IMR-90 (cell line): ENCODE measurements at regions not wholly inside any gene's neighbourhood (a gene's known extent, or its start where the extent isn't known, plus 50 kb on each side); places are given as distances from the start of the nearest gene placed in this dataset.

Experiments used
- ATAC-seq: fragments of 200-7000 bp; cut with Tn5 transposase; 2 replicates; pipeline ENCODE4 v1.9.1; 2020; ENCODE audit warnings: low read depth, mild to moderate bottlenecking, moderate library complexity
- BruUV-seq: library from RNA; stranded (reverse); fragments of 400-500 nt; replicated peaks from 2 replicates; lab custom pipeline; 2021; lab: Mats Ljungman, UMichigan
- CTCF ChIA-PET: fragments of 300-600 bp; formaldehyde crosslinking; extraction: SDS; loops from one replicate; lab custom pipeline; 2021; ENCODE audit warnings: antibody characterized with exemption; lab: Yijun Ruan, JAX
- POLR2A ChIA-PET: fragments of 300-600 bp; sonication (Branson Sonifier 250); formaldehyde crosslinking; loops from one replicate; lab custom pipeline; 2022; ENCODE audit warnings: antibody characterized with exemption; ENCODE audit not compliant: unreplicated experiment; lab: Charles Lee
- DNase-seq: peaks from one replicate; pipeline ENCODE4 v3.0.0; 2013
- H2AFZ ChIP-seq: replicated peaks from 2 replicates; pipeline ENCODE3; 2013; ENCODE audit warnings: low read length, mild to moderate bottlenecking; ENCODE audit not compliant: poor library complexity
- H2AK5ac ChIP-seq: 2 replicates; pipeline ENCODE4 v1.6.1; 2013; ENCODE audit warnings: low read depth, low read length, inconsistent platforms
- H2AK9ac ChIP-seq: replicated peaks from 2 replicates; pipeline ENCODE3; 2013; ENCODE audit warnings: mild to moderate bottlenecking, low read depth, low read length, moderate library complexity; ENCODE audit not compliant: poor library complexity
- H2BK120ac ChIP-seq: 2 replicates; pipeline ENCODE4 v1.6.1; 2013; ENCODE audit warnings: low read depth, low read length, inconsistent platforms
- H2BK15ac ChIP-seq: 3 replicates; pipeline ENCODE4 v1.6.1; 2013; ENCODE audit warnings: low read depth, low read length, inconsistent platforms
- H2BK20ac ChIP-seq: 2 replicates; pipeline ENCODE4 v1.6.1; 2013; ENCODE audit warnings: low read depth, mild to moderate bottlenecking, inconsistent platforms, low read length, moderate library complexity
- H2BK5ac ChIP-seq: 2 replicates; pipeline ENCODE4 v1.6.1; 2013; ENCODE audit warnings: mild to moderate bottlenecking, low read depth, low read length, inconsistent platforms; ENCODE audit not compliant: poor library complexity, severe bottlenecking
- H3K14ac ChIP-seq: replicated peaks from 2 replicates; pipeline ENCODE4 v1.6.1; 2013; ENCODE audit warnings: low read depth, low read length, inconsistent platforms
- H3K18ac ChIP-seq: 2 replicates; pipeline ENCODE4 v1.6.1; 2013; ENCODE audit warnings: low read depth, low read length, control low read depth
- H3K23ac ChIP-seq: 2 replicates; pipeline ENCODE4 v1.6.1; 2013; ENCODE audit warnings: low read depth, low read length, inconsistent platforms
- H3K27ac ChIP-seq: 2 replicates; pipeline ENCODE4 v1.5.1; 2013; ENCODE audit warnings: mild to moderate bottlenecking, control low read depth, low read length; ENCODE audit not compliant: insufficient read depth
- H3K27me3 ChIP-seq: 2 replicates; pipeline ENCODE4 v1.6.1; 2013; ENCODE audit warnings: low read length; ENCODE audit not compliant: control insufficient read depth, insufficient read depth
- H3K36me3 ChIP-seq: 2 replicates; pipeline ENCODE4 v1.6.1; 2013; ENCODE audit warnings: low read length, mixed read lengths; ENCODE audit not compliant: control insufficient read depth, insufficient read depth
- H3K4ac ChIP-seq: 2 replicates; pipeline ENCODE4 v1.6.1; 2013; ENCODE audit warnings: low read depth, low read length, inconsistent platforms
- H3K4me1 ChIP-seq: 2 replicates; pipeline ENCODE4 v1.6.1; 2013; ENCODE audit warnings: low read length, mixed read lengths; ENCODE audit not compliant: control insufficient read depth, insufficient read depth
- H3K4me2 ChIP-seq: 2 replicates; pipeline ENCODE4 v1.6.1; 2013; ENCODE audit warnings: low read depth, mild to moderate bottlenecking, control low read depth, low read length, moderate library complexity
- H3K4me3 ChIP-seq: 2 replicates; pipeline ENCODE4 v1.5.1; 2013; ENCODE audit warnings: low read depth, mild to moderate bottlenecking, control low read depth, low read length, moderate library complexity; ENCODE audit not compliant: insufficient read depth
- H3K56ac ChIP-seq: 2 replicates; pipeline ENCODE4 v1.6.1; 2013; ENCODE audit warnings: low read length, inconsistent platforms; ENCODE audit not compliant: insufficient read depth; ENCODE audit errors: extremely low read depth
- H3K79me1 ChIP-seq, 2 experiments: 2 replicates each; pipeline ENCODE4 v1.6.1; 2013; ENCODE audit warnings: low read length in 2 of 2, inconsistent platforms in 1 of 2, low read depth in 1 of 2
- H3K9ac ChIP-seq: 2 replicates; pipeline ENCODE4 v1.6.1; 2013; ENCODE audit warnings: low read depth, low read length, control low read depth
- H3K9me1 ChIP-seq: 2 replicates; pipeline ENCODE4 v1.6.1; 2013; ENCODE audit warnings: low read length, inconsistent platforms; ENCODE audit not compliant: insufficient read depth
- H3K9me3 ChIP-seq: 2 replicates; pipeline ENCODE4 v1.6.1; 2013; ENCODE audit warnings: low read length; ENCODE audit not compliant: control insufficient read depth, insufficient read depth
- H4K20me1 ChIP-seq: 2 replicates; pipeline ENCODE4 v1.6.1; 2013; ENCODE audit warnings: low read length, inconsistent platforms; ENCODE audit not compliant: insufficient read depth
- H4K5ac ChIP-seq: 2 replicates; pipeline ENCODE4 v1.6.1; 2013; ENCODE audit warnings: mild to moderate bottlenecking, low read depth, low read length, control low read depth
- H4K8ac ChIP-seq, 2 experiments: 2 replicates each; pipeline ENCODE4 v1.6.1; 2013; ENCODE audit warnings: low read depth in 2 of 2, low read length in 2 of 2, control low read depth in 1 of 2, inconsistent platforms in 1 of 2
- H4K91ac ChIP-seq: 2 replicates; pipeline ENCODE4 v1.6.1; 2013; ENCODE audit warnings: low read depth, low read length, inconsistent platforms; ENCODE audit not compliant: insufficient read depth
- BHLHE40 ChIP-seq: fragments of 150-350 bp; IDR thresholded peaks from 2 replicates; pipeline ENCODE4 v1.6.1; 2016; ENCODE audit warnings: mild to moderate bottlenecking, low read depth, low read length
- CEBPB ChIP-seq: IDR thresholded peaks from 2 replicates; pipeline ENCODE4 v1.6.1; 2012; ENCODE audit warnings: low read depth, low read length, improper control_type of control experiment
- CHD1 ChIP-seq: IDR thresholded peaks from 2 replicates; pipeline ENCODE4 v1.6.1; 2012; ENCODE audit warnings: low read depth, low read length, improper control_type of control experiment
- FOS ChIP-seq: fragments of 150-350 bp; IDR thresholded peaks from 2 replicates; pipeline ENCODE4 v1.6.1; 2016; ENCODE audit warnings: low read depth, low read length
- MXI1 ChIP-seq: IDR thresholded peaks from 2 replicates; pipeline ENCODE4 v1.6.1; 2012; ENCODE audit warnings: low read depth, mild to moderate bottlenecking, low read length, moderate library complexity, borderline replicate concordance
- POLR2A ChIP-seq: IDR thresholded peaks from 2 replicates; pipeline ENCODE4 v1.6.1; 2012; ENCODE audit warnings: mild to moderate bottlenecking, low read depth, low read length
- RAD21 ChIP-seq: IDR thresholded peaks from 2 replicates; pipeline ENCODE4 v1.6.1; 2012; ENCODE audit warnings: low read length, improper control_type of control experiment
- RCOR1 ChIP-seq: IDR thresholded peaks from 2 replicates; pipeline ENCODE4 v1.6.1; 2012; ENCODE audit warnings: mild to moderate bottlenecking, low read length, improper control_type of control experiment; ENCODE audit not compliant: insufficient replicate concordance
- RFX5 ChIP-seq: IDR thresholded peaks from 2 replicates; pipeline ENCODE4 v1.8.0; 2012; ENCODE audit warnings: low read depth, mild to moderate bottlenecking, low read length, moderate library complexity
- SMC3 ChIP-seq: fragments of 150-350 bp; IDR thresholded peaks from 2 replicates; pipeline ENCODE4 v1.6.1; 2016; ENCODE audit warnings: low read depth, mild to moderate bottlenecking, antibody characterized with exemption, low read length, moderate library complexity
- USF2 ChIP-seq: fragments of 150-350 bp; IDR thresholded peaks from 2 replicates; pipeline ENCODE4 v1.6.1; 2017; ENCODE audit warnings: mild to moderate bottlenecking, antibody characterized with exemption, low read length, low read depth
- WGBS, 2 experiments: methylation state at CpG; one replicate each; pipeline versions ENCODE4 v1.1.5 to v1.1.7; 2013; ENCODE audit warnings: missing lambda C conversion rate in 2 of 2; ENCODE audit not compliant: insufficient read length in 1 of 2; ENCODE audit errors: extremely low coverage in 2 of 2; 5-methylcytosine and 5-hydroxymethylcytosine counted together
- dilution Hi-C: fragments of 300-500 bp; cut with HindIII; formaldehyde crosslinking; loops from one replicate; pipeline ENCODE4 v1.14.3; 2018; ENCODE audit warnings: low sequenced_read_pairs; ENCODE audit not compliant: unreplicated experiment
- in situ Hi-C: fragments of 300-500 bp; cut with MboI; formaldehyde crosslinking; loops from 3 replicates; pipeline ENCODE4 v1.14.3; 2019; ENCODE audit warnings: low sequenced_read_pairs, inconsistent platforms, mixed read lengths
- intact Hi-C: fragments of 100-400 bp; cut with micrococcal nuclease; formaldehyde crosslinking; loops from 2 replicates; pipeline ENCODE4 v1.10.0; 2022
- TF ChIP-seq, protein P1 (sequence below): fragments of 150-350 bp; IDR thresholded peaks from 2 replicates; pipeline ENCODE4 v1.6.1; 2016; ENCODE audit warnings: low read depth, mild to moderate bottlenecking, low read length, moderate library complexity, borderline replicate concordance
- TF ChIP-seq, protein P2 (sequence below): conservative IDR thresholded peaks from 2 replicates; pipeline ENCODE4 v1.5.1; 2012; ENCODE audit warnings: mild to moderate bottlenecking, low read depth, low read length, improper control_type of control experiment

DNA sequence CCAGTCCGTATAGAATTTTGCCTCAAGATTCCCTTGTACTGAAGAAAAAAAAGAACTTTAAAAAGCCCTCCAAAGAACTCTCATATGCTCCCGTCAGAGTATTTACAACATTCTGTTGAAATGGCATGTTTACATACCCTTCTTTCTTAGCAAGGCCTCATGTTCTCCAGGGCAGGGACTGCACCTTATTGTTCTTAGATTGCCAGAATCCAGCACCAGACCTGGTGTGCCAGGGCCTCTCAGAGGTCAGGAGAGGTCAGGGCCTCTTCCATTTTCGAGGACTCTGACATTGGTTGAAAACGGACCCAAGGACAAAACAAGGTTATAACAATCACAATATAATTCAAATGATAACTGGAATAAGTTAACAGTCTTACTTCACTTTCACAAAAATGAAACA is 78.2 kb downstream of the TNP1 start:
- H4K20me1 ChIP-seq: no peaks in the 10 kb centered on the region
- no peak overlapping the region for H2BK20ac ChIP-seq

More for the DNA sequence above, 78.2 kb downstream of the TNP1 start:
- no peak overlapping the region for H2BK15ac ChIP-seq
- no peak overlapping the region for H3K4me2 ChIP-seq
- H2AFZ ChIP-seq: no peak overlapping the region
- H3K4ac ChIP-seq: no peak overlapping the region
- no peak overlapping the region for H4K8ac ChIP-seq
- no peak overlapping the region for H2BK5ac ChIP-seq
- H2AK5ac ChIP-seq: no peak overlapping the region
- intact Hi-C loops (no loop called here), dilution Hi-C loops (no loop called here), in situ Hi-C loops (no loop called here)
- no peak overlapping the region for H2BK120ac ChIP-seq
- CTCF ChIA-PET: no interaction called here
- no CpG with 5 or more reads among the region's 4 CpGs for WGBS, 2 experiments
- no peak overlapping the region for H3K4me3 ChIP-seq
- no peaks in the 10 kb centered on the region for H3K9me3 ChIP-seq
- H3K23ac ChIP-seq: no peak overlapping the region
- H3K56ac ChIP-seq: no peak overlapping the region
- H4K91ac ChIP-seq: no peak overlapping the region
- H4K5ac ChIP-seq: no peak overlapping the region; the same call in 1 of the 2 replicates
- POLR2A ChIA-PET: no interaction called here
- no peaks in the 10 kb centered on the region for H3K36me3 ChIP-seq
- no peak overlapping the region for H3K27ac ChIP-seq
- DNase-seq (no peak), ATAC-seq (no peak; the same call in 1 of the 2 replicates)
- BruUV-seq: no TSS peak
- no peak overlapping the region for H3K14ac ChIP-seq
- H3K27me3 ChIP-seq: no peaks in the 10 kb centered on the region
- H3K9ac ChIP-seq: no peak overlapping the region
- no peak overlapping the region for H3K18ac ChIP-seq
- H2AK9ac ChIP-seq: no peak overlapping the region
- TF ChIP-seq USF2: no peak
- TF ChIP-seq SMC3: no peak
- TF ChIP-seq CEBPB: no peak
- TF ChIP-seq, protein P1, sequence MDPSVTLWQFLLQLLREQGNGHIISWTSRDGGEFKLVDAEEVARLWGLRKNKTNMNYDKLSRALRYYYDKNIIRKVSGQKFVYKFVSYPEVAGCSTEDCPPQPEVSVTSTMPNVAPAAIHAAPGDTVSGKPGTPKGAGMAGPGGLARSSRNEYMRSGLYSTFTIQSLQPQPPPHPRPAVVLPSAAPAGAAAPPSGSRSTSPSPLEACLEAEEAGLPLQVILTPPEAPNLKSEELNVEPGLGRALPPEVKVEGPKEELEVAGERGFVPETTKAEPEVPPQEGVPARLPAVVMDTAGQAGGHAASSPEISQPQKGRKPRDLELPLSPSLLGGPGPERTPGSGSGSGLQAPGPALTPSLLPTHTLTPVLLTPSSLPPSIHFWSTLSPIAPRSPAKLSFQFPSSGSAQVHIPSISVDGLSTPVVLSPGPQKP: no peak
- TF ChIP-seq FOS: no peak
- TF ChIP-seq MXI1: no peak
- no peak for TF ChIP-seq BHLHE40
- TF ChIP-seq RCOR1: no peak
- TF ChIP-seq, protein P2, sequence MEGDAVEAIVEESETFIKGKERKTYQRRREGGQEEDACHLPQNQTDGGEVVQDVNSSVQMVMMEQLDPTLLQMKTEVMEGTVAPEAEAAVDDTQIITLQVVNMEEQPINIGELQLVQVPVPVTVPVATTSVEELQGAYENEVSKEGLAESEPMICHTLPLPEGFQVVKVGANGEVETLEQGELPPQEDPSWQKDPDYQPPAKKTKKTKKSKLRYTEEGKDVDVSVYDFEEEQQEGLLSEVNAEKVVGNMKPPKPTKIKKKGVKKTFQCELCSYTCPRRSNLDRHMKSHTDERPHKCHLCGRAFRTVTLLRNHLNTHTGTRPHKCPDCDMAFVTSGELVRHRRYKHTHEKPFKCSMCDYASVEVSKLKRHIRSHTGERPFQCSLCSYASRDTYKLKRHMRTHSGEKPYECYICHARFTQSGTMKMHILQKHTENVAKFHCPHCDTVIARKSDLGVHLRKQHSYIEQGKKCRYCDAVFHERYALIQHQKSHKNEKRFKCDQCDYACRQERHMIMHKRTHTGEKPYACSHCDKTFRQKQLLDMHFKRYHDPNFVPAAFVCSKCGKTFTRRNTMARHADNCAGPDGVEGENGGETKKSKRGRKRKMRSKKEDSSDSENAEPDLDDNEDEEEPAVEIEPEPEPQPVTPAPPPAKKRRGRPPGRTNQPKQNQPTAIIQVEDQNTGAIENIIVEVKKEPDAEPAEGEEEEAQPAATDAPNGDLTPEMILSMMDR: no peak
- no peak for TF ChIP-seq POLR2A
- no peak for TF ChIP-seq RAD21
- TF ChIP-seq RFX5: no peak
- TF ChIP-seq CHD1: no peak
- H3K79me1 ChIP-seq: no peaks in the 10 kb centered on the region
- H3K9me1 ChIP-seq: no peaks in the 10 kb centered on the region
- H3K4me1 ChIP-seq: peaks cover 2% of the 10 kb centered on the region; the same call in 1 of the 2 replicates
